ENCODE measurements at regions not wholly inside any gene's neighbourhood (a gene's known extent, or its start where the extent isn't known, plus 50 kb on each side); places are given as distances from the start of the nearest gene placed in this dataset.

GRCh38 chr9:93893194-93893593, 62.0 kb downstream of the BARX1 start:
- TF ChIP-seq CTCF (conservative IDR thresholded peaks at IDR 0.05) (no peak), ZFX (IDR thresholded peaks at IDR 0.05) (no peak)

Data from C4-2B (cell line).